NCI-H446 treated with DMSO at 0.1 percent for 48 hours (cell line): ENCODE measurements at regions not wholly inside any gene's neighbourhood (a gene's known extent, or its start where the extent isn't known, plus 50 kb on each side); places are given as distances from the start of the nearest gene placed in this dataset.

ENCODE experiments used
- DNase-seq: peaks from one replicate; lab custom pipeline; 2025; lab: John Stamatoyannopoulos, UW

- no peak for DNase-seq
Observed at GRCh38 chr1:229822026-229822425, 196.0 kb downstream of the URB2 start.

GRCh38 chr1:229825042-229825441, 199.0 kb downstream of the URB2 start:
- DNase-seq = no peak

- DNase-seq = no peak
Observed at GRCh38 chr1:229828461-229828860, 202.4 kb downstream of the URB2 start.

- DNase-seq = no peak
Observed at GRCh38 chr1:229832695-229833094, 206.6 kb downstream of the URB2 start.

GRCh38 chr1:229834230-229834629, 208.2 kb downstream of the URB2 start:
- DNase-seq = no peak

- no peak for DNase-seq
Observed at GRCh38 chr1:229835226-229835625, 209.2 kb downstream of the URB2 start.

- DNase-seq = no peak
Observed at GRCh38 chr1:229836324-229836723, 210.3 kb downstream of the URB2 start.

- no peak for DNase-seq
Observed at GRCh38 chr1:229838204-229838603, 212.2 kb downstream of the URB2 start.

- no peak for DNase-seq
Observed at GRCh38 chr1:229839800-229840199, 213.8 kb downstream of the URB2 start.

GRCh38 chr1:229841230-229841629, 215.2 kb downstream of the URB2 start:
- DNase-seq = no peak

GRCh38 chr1:229842302-229843255, 216.5 kb downstream of the URB2 start:
- no peak for DNase-seq

- no peak for DNase-seq
Observed at GRCh38 chr1:229843627-229844238, 217.7 kb downstream of the URB2 start.

- DNase-seq = no peak
Observed at GRCh38 chr1:229844675-229845074, 218.6 kb downstream of the URB2 start.

- DNase-seq = no peak
Observed at GRCh38 chr1:229845410-229846138, 219.5 kb downstream of the URB2 start.

- DNase-seq = no peak
Observed at GRCh38 chr1:229846351-229846750, 220.3 kb downstream of the URB2 start.

- DNase-seq = peak; percentile 22
Observed at GRCh38 chr1:229848752-229849677, 218.0 kb upstream of the GALNT2 start.

- DNase-seq = no peak
Observed at GRCh38 chr1:229851511-229851910, 215.5 kb upstream of the GALNT2 start.

GRCh38 chr1:229853751-229854150, 213.3 kb upstream of the GALNT2 start:
- no peak for DNase-seq

- DNase-seq = no peak
Observed at GRCh38 chr1:229854620-229855019, 212.4 kb upstream of the GALNT2 start.

GRCh38 chr1:229856009-229856650, 210.9 kb upstream of the GALNT2 start:
- no peak for DNase-seq

GRCh38 chr1:229857585-229857984, 209.5 kb upstream of the GALNT2 start:
- no peak for DNase-seq
